HG03159 (cell line): ENCODE measurements at regions not wholly inside any gene's neighbourhood (a gene's known extent, or its start where the extent isn't known, plus 50 kb on each side); places are given as distances from the start of the nearest gene placed in this dataset.
A peak's percentile ranks its signal among the peaks of the same experiment; 100 is the strongest.
"Not testable (repeated sequence)": the region's sequence is repeated elsewhere in the genome, so short reads cannot be mapped to it uniquely, and the experiment has no call there.

Experiments used
- ATAC-seq: cut with Tn5 transposase; IDR thresholded peaks from one replicate; pipeline ENCODE4 v1.9.1; 2021; ENCODE audit warnings: mild to moderate bottlenecking, moderate library complexity; ENCODE audit not compliant: unreplicated experiment

DNA sequence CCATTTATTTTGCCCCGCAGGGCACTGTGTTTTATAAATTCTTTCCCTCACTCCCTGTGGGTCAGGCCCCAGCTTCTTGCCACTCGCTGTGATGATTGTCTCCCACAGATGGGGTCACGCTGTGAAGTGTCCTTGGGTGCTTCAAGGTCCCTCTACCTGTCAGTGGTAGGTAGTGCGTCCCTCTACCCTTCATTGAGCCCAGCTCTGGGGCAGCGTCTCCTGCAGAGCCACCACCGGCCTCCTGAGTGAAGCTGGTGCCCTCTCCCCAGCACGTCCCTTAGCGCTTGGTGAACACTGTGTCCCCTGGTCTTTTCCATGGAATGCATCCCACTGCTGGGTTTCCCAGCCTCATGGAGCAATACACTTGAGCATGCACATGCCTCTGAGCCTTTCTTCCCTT is 108.2 kb downstream of the NRN1 start:
- no peak for ATAC-seq

DNA sequence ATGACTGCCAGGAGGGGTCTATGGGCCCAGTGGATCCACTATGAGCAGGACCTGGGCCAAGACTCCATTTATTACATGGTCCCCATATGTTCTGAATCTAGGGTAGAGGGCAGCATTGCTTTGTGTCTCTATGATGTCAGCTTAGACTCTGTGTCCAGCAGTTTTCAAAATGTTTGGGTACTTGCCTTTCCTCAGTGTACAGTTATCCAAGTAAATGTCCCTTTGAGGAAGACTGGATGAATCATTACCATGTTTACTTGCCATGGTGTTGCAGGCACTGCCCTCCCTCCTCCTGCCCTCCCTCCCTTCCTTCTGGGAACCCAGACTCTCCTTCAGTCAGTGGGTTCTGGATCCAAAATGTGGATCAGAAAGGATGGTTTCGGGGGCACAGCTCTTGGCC is 108.6 kb downstream of the NRN1 start:
- no peak for ATAC-seq

DNA sequence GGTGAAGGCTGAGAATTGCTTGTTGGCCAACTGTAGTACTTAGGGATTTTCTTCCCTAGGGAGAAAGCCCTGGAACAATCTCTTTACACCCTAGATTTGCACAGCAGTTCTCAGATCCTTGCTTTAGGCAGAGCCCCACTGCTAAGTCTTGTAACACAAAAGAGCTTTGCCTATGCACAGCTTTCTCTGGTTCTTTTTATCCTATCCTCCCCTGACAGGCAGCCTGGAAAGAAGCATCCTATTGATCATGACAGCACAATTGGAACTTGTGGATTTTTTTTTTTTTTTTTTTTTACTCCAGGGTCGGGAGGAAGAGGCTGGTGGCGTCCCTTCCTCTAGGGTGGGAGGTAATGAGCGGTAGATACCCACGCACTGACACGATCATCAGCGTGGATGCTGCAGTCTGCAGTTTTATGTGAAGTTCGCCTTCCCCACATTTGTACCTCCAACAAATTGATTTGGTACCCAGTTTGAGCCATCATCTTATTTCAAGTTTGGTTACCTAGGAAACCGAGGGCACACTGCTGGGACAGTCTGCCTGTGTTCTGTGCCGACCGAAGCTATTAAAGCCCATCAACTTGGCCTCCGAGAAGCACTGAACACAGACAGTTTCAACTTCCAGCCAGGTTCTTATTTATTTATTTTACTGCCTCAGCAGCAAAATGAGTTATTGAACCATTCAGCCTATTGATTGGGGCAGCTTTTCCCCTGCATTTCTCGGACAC is 110.1 kb downstream of the NRN1 start:
- no peak for ATAC-seq

DNA sequence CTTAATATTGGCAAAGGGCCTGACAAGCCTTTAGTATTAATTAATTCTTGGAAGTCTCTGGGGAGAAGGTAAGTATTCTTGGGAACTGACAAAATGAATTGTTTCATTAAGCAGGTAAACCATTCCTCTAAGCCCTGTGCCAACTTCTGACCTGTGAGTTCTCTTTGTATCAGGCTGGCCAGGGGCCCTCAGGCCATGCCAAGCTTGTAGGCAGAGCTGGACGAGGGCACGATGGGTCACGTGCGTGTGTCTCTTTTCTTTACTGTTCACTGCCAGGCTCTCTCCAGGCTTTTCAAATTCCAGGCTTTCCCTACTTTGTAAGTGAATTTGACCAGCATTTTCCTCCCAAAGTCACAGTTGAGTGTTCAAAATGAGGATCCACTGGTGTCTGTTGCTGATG is 112.4 kb downstream of the NRN1 start:
- no peak for ATAC-seq

DNA sequence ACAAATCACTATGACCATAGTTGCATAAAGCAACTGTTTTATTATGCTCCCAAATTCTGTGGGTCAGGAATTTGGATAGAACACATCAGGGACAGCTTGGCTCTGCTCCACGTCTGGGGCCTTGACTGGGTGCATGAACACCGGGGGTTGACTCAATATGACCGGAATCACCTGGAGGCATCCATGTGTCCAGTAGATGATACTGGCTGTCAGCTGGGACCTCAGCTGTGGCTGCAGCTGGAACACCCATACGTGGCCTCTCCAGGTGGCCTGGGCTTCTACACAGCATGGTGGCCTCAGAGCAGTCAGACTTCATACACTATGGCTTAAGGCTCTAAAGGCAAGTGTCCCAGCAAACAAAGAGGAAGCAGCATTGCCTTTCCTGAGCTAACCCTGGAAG is 113.4 kb downstream of the NRN1 start:
- no peak for ATAC-seq

DNA sequence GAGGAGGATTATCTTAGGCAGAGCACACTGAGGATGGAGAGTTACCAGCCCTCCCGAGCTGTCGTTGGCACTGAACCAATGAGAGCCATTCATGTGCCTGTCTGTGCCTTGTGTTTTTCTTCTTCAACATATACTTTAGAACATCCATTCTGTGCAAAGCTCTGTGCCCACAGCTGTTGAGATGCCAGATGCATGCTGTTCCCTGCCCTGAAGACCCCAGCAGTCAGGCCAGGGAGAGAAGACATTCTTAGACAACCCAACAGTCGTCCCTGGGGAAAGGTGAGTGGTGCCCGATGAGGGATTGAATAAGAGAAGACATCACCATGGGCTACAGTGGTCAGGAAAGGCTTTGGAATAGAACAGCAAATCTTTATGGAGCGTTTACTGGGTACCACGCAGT is 114.1 kb downstream of the NRN1 start:
- no peak for ATAC-seq

DNA sequence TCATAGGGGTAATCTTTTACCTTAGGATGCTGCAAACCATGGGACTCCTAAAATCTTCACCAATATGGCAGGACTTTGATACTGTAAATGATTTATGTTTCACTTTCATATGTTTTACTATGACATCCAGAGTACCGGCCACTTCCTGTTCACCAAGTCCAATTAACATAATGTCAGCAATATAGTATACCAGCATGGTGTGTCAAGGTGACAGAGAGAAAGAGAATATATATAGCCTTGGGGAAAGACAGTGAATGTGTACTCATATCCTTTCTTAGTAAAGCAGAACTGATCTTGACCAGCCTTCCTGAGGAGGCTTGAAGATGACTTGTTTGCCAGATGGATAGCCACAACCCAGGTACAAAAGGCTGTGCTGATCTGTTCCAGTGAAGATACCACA is 127.9 kb downstream of the NRN1 start:
- peak; percentile 53 for ATAC-seq

DNA sequence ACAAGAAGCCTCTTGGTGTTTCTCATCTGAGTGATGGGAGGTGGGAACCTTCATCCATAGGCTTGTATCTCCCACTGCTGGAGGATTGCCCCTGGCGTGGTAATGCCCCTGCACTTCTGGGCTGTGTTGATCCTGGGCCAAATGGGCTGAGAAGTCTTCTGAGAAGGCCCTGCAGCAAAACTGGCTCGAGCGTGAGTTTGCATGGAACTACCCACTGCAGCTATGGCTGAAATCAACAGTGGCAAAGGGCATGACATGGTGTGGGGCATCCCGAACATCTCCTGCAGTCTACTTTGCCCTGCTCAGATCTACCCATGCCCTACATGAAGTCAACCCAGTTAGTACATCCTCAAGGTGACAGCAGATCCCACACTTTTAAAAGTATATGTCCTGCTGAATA is 130.6 kb downstream of the NRN1 start:
- no peak for ATAC-seq

DNA sequence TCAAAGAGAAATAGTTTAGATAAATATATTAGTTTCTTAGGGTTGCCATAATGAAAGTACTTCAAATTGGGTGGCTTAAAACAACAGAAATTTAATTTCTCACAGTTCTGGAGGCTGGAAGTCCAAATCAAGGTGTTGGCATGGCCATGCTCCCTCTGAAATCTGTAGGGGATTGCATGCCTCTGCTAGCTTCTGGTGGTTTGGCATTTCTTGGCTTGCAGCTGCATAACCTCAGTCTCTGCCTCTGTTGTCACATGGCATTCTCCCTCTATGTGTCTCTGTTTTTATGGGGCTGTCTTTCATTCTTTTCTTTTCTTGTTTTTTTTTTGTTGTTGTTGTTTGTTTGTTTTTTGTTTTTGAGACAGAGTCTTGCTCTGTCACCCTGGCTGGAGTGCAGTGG is 132.7 kb downstream of the NRN1 start:
- ATAC-seq: not testable (repeated sequence)

DNA sequence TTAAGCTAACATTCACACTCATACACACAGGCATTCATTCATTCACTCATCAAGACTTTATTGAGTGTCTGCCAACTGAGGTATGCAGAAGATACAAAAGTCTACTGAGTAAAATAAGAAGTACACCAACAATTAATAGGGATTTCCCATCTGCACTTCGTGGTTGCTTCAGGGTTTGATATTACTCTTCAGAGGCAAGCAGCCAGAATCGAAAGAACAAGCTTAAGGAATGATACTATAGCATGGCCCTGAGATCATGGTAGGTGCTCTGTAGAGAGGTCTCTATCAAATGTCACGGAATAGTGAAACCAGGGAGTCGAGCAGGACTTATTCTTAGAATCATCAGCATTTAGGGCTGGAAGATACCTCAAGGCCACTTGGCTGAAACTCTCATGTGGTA is 135.4 kb downstream of the NRN1 start:
- no peak for ATAC-seq

DNA sequence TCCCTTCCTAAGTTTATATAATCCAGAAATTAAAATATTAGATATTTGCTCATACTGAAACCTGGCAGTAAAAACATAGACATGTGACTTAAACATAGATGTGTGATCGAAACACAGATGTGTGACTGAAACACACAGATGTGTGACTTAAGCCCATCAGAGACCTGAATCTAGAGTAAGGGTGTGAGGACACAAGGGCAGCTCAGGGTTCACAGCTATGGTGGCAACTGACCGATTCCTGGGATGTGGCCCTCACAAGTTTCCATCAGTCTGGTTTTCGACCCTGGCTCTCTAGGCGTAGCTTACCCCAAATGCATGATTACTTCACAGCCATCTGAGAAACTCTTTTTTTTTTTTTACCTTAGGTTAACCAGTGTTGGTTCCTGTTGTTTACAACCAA is 137.0 kb downstream of the NRN1 start:
- no peak for ATAC-seq

DNA sequence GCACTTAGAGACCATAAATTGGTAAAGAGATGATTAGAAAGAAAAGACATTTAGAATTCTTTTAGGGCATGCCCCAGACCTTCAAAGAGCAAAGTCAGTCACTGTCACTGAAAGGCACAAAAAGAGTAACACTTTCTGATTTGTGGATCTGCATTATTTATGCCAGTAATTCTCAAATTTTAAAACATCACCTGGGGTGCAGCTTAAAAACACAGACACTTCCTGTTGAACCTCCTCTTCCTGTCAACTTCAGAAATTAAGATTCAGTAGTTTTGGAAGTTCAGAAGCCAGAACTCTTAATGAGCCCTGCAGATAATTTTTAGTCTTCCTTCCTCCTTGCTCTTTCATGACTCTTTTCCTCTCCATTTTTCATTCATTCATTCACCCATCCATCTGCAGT is 137.5 kb downstream of the NRN1 start:
- no peak for ATAC-seq

DNA sequence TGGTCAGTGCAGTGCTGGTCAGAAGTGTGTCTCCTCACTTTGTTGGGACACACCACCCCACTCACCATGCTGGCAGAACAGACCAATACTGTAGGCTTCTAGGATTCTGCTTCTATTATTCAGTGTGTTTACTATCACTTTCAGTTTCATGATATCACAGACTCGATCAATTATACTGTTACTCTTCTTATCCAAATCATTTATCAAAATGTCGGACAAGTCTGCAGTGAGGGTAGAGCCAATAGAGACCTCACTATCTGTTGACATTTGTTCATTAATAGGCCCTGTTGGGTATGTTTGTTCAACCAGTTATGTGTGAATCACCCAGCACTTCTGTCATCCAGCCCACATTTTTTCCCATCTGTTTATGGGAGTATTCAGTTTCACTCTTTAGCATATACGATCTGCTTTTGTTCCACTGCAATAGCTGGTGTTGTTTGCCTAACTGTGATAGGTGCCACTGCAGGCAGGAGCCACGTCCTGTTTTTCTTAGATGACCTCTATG is 140.1 kb downstream of the NRN1 start:
- no peak for ATAC-seq

DNA sequence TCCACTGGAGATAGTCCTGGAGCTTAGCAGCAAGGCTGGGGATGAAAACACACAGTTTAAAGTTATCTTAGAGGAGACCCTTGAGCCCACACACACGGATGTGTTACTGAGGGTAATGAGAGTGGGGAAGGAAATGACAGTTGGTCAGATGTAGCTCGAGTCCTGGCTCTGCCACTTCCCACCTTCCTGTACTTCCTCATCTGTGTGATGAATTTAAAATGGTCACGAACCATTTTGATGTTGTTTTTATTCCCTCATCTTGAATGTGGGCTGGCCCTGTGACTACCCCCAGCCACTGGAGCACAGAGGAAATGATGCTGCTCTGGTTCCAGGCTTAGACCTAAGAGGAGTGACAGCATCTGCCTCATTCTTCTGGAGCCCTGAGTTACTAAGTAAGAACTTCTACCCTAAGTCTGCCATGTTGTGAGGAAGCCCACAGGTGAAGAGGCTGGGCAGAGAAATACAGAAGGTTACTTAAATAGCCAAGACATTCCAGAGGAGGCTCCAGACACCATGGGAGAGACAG is 141.2 kb downstream of the NRN1 start:
- ATAC-seq: no peak

DNA sequence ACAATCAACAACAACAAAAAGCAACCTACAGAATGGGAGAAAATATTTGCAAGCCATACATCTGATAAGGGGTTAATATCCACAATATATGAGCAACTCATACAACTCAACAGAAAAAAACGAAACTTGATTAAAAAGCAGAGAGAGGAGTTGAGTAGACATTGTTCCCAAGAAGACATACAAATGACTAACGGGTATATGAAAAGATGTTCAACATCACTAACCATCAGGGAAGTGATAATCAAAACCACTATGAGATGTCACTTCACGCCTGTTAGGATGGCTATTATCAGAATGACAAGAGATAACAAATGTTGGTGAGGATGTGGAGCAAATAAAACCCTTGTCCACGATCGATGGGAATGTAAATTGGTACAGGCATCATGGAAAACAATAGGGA is 145.9 kb downstream of the NRN1 start:
- no peak for ATAC-seq

DNA sequence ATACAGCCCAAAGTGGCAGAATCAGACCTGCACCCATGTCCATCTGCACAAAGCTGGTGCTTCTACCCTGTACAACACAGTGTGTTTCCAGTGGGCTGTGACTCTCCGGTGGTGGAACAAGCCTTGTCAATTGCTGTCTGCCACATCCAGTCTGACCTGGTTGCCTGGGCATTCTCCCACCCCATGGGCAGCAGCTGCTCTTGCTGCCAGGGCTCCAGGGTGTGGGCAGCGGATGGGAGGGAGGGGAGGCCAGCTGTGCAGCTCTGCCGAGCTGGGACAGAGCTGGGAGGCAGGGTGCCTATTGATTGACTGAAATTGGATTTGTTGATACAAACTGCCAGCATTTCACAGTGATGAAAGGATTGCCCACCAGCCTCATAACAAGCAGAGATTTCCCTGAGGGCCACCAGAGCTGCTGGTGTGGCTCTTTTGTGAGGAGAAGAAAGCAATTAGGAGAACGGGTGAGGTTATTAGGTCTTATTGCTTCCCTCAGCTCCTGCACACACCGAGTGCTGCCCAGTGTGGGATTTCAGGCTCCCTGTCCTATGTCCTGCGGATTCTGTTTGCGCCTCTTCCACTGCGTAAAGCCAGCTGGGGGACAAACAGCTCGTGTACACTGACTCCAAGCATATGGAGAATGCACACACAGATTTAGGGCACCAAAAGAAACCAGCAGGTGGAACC is 150.8 kb downstream of the NRN1 start:
- ATAC-seq: no peak

DNA sequence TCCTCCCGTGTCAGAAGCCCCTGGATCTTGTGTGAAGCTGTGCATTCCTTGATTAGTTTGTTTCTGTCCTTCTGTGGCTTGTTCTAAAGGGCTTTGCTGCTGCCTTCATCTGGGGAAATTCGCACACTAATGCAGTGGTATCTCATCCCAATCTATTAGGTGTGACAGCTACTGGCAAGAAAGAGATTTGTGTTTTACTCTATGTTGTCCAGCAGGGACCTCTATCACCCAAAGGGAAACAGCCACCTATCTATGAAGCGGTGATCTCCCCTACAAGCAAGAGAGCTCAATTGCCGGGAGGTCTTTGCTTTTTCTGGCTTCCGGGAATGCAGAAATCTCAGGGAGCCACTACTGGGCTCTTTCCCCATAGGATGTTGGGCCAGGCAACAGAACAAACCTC is 151.8 kb downstream of the NRN1 start:
- no peak for ATAC-seq

DNA sequence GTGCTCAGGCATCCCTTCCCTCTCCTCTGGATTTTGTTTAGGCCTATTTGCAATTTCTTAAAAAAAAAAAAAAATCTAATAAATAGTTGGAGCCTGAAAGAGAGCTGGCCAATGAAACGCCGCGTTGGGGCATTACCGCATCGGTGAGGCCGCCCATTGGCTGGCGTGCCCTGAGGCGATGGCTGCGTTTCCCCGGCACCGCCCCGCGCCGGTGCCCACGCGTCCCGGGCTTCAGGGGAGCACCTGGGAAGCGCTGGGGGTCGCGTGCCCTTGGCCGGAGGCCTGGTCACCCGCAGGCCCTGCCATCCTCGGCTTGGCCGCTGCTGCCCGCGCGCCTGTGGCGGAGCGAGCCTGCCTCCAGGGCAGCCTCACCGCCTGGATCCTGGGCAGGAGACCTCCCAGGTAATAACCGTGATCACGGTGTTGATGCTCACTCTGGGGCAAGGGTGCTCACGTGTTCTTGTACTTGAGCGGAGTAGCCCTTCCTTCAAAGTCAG is 155.4 kb downstream of the NRN1 start:
- no peak for ATAC-seq

DNA sequence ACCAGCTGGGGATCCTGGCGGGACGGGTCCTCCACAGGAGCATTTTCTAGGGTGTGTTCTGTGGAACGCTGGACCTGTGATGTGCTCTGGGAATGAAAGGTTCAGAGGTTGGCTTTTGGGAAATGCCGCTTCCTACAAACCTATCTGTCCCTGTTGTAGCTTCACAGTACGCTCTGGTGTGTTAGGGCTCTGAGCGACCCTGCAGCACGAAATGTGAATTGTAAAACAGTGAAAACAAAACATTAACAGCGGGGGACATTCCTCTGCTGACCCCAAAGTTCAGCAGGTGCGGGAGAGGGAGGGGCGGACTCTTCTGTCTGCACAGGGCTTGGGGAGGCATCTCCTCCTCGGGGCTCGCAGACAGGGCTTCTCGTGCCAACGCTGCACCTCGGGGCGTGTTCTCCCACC is 155.9 kb downstream of the NRN1 start:
- no peak for ATAC-seq

DNA sequence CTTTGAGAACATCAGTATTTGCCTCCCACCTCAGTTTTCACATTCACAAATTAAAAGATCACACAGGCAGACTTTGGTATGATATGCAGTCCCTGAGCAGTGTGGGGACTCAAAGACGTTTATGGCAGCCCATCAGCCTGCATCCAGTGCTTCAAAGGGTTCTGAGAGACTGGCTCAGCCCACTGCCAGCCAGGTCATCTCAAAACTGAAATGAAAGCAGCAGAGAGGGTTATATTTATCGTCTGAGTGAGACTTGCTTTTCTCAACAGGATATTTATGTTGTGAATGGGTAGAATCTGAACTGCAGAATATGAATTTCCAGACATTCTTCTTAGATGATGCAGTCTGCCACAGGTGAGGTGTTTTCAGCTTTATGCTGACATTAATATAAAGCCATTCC is 159.8 kb downstream of the NRN1 start:
- no peak for ATAC-seq

DNA sequence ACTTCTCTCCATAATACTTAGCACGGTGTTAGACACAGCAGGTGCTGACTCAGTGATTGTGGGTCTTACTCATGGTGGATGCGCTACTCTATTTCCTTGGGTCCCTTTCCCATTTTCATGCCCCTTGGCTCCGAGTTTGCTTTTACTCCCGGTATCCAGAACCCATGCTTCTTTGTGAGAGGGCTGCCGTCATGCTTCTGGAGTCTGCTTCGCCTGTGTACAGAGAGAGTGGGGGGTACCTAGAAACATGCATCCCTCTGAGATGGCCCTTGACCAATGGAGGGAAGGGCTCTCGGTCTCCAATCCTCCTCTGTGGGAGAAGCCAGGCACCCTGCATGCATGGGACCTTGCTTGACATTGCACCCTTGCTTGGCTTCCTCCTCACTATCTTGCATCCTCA is 160.4 kb downstream of the NRN1 start:
- no peak for ATAC-seq

DNA sequence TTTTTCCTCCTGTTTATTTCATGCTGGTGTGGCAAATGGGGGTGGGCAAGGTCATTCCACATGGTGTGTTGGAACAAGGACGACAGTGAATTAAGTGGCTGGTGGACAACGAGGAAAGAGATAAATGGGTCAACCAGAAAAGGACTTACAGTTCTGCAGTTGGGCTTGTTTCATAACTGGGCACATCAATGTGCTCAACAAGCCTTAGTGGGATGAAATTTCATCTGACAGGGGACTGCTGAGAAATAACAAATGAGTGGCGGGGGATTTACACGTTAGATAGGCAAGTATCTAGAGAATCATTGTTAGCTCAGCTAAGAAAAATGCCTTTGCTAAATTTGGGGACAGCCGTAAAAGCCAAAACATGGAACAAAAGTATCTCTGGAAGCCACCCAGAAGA is 163.6 kb downstream of the NRN1 start:
- no peak for ATAC-seq
